Activated CD8-positive, alpha-beta memory T cell treated with anti-CD3 and anti-CD28 coated beads, Interleukin-2, amount 10 ng/mL, durations not matched to agents 7 days and 5 days (primary cell): ENCODE measurements at regions not wholly inside any gene's neighbourhood (a gene's known extent, or its start where the extent isn't known, plus 50 kb on each side); places are given as distances from the start of the nearest gene placed in this dataset.
"Not testable (repeated sequence)": the region's sequence is repeated elsewhere in the genome, so short reads cannot be mapped to it uniquely, and the experiment has no call there.

Experiments
- ATAC-seq: fragments of 150-1000 bp; cut with Tn5 transposase; one replicate; pipeline ENCODE4 v1.10.0; 2021; ENCODE audit warnings: moderate library complexity
- CTCF ChIA-PET: fragments of 350-600 bp; sonication (Branson Sonifier 250); formaldehyde crosslinking; loops from one replicate; lab custom pipeline; 2021; ENCODE audit warnings: antibody characterized with exemption; lab: Charles Lee
- DNase-seq: peaks from one replicate; pipeline ENCODE4 v3.0.0-alpha.2; 2020
- H3K27ac Mint-ChIP-seq: one replicate; pipeline ENCODE4 v1.8.0; 2021; ENCODE audit warnings: mild to moderate bottlenecking, mixed read lengths
- H3K27me3 Mint-ChIP-seq: one replicate; pipeline ENCODE4 v1.8.0; 2021; ENCODE audit warnings: mixed read lengths
- H3K36me3 Mint-ChIP-seq: one replicate; pipeline ENCODE4 v1.8.0; 2021; ENCODE audit warnings: mild to moderate bottlenecking, mixed read lengths
- H3K4me1 Mint-ChIP-seq: one replicate; pipeline ENCODE4 v1.8.0; 2021; ENCODE audit warnings: mixed read lengths
- H3K4me3 Mint-ChIP-seq: one replicate; pipeline ENCODE4 v1.8.0; 2021; ENCODE audit warnings: mild to moderate bottlenecking, moderate library complexity, mixed read lengths
- H3K9me3 Mint-ChIP-seq: one replicate; pipeline ENCODE4 v1.8.0; 2022; ENCODE audit warnings: low read depth, mixed read lengths

- DNase-seq (no peak), ATAC-seq (no peak)
- Mint-ChIP-seq H3K27me3 (peaks cover 3% of the 10 kb centered on the region), H3K4me1 (no peaks in the 10 kb centered on the region), H3K4me3 (no peak overlapping the region), H3K27ac (no peak overlapping the region), H3K36me3 (no peaks in the 10 kb centered on the region), H3K9me3 (no peaks in the 10 kb centered on the region)
- CTCF ChIA-PET: no interaction called here
Observed at GRCh38 chrX:47722260-47722659, 63.3 kb upstream of the UXT start.

- H3K4me3 Mint-ChIP-seq, H3K4me1 Mint-ChIP-seq, CTCF ChIA-PET, ATAC-seq, H3K27me3 Mint-ChIP-seq, H3K27ac Mint-ChIP-seq, DNase-seq, H3K36me3 Mint-ChIP-seq, H3K9me3 Mint-ChIP-seq: not testable (repeated sequence)
Observed at GRCh38 chrX:47715078-47715477, 56.1 kb upstream of the UXT start.

- CTCF ChIA-PET, H3K27me3 Mint-ChIP-seq, H3K27ac Mint-ChIP-seq, ATAC-seq, H3K9me3 Mint-ChIP-seq, H3K36me3 Mint-ChIP-seq, H3K4me3 Mint-ChIP-seq, DNase-seq, H3K4me1 Mint-ChIP-seq: not testable (repeated sequence)
Observed at GRCh38 chrX:47712675-47713074, 53.7 kb upstream of the UXT start.

- no peak overlapping the region for H3K4me3 Mint-ChIP-seq
- no peaks in the 10 kb centered on the region for H3K4me1 Mint-ChIP-seq
- no peak overlapping the region for H3K27ac Mint-ChIP-seq
- peaks cover 12% of the 10 kb centered on the region for H3K27me3 Mint-ChIP-seq
- no peaks in the 10 kb centered on the region for H3K9me3 Mint-ChIP-seq
- no peaks in the 10 kb centered on the region for H3K36me3 Mint-ChIP-seq
- DNase-seq (no peak), ATAC-seq (no peak)
- CTCF ChIA-PET: no interaction called here
Observed at GRCh38 chrX:47710252-47710651, 51.3 kb upstream of the UXT start.
